ENCODE measurements at regions not wholly inside any gene's neighbourhood (a gene's known extent, or its start where the extent isn't known, plus 50 kb on each side); places are given as distances from the start of the nearest gene placed in this dataset.

- H3K27me3 ChIP-seq (ENCODE audit: control insufficient read depth, insufficient read depth, low read length): no peaks in the 10 kb centered on the region
- no peak overlapping the region for H3K9ac ChIP-seq (ENCODE audit: low read depth, low read length)
- peaks cover 11% of the 10 kb centered on the region for H3K4me1 ChIP-seq (ENCODE audit: control insufficient read depth, insufficient read depth, low read length)
- H3K36me3 ChIP-seq (ENCODE audit: control insufficient read depth, insufficient read depth, low read length): no peaks in the 10 kb centered on the region
- no peak overlapping the region for H3K4me3 ChIP-seq (ENCODE audit: low read depth, low read length)
- H3K27ac ChIP-seq (ENCODE audit: low read depth, low read length): no peak overlapping the region
- no peaks in the 10 kb centered on the region for H3K9me3 ChIP-seq (ENCODE audit: control insufficient read depth, insufficient read depth, low read length)
These were observed 148.3 kb upstream of the BMPER start for GRCh38 chr7:33757050-33757449.

- H3K4me3 ChIP-seq (ENCODE audit: low read depth, low read length): no peak overlapping the region
- no peak overlapping the region for H3K9ac ChIP-seq (ENCODE audit: low read depth, low read length)
- H3K27ac ChIP-seq (ENCODE audit: low read depth, low read length): no peak overlapping the region
- H3K4me1 ChIP-seq (ENCODE audit: control insufficient read depth, insufficient read depth, low read length): peaks cover 15% of the 10 kb centered on the region
- no peaks in the 10 kb centered on the region for H3K36me3 ChIP-seq (ENCODE audit: control insufficient read depth, insufficient read depth, low read length)
- H3K9me3 ChIP-seq (ENCODE audit: control insufficient read depth, insufficient read depth, low read length): no peaks in the 10 kb centered on the region
- no peaks in the 10 kb centered on the region for H3K27me3 ChIP-seq (ENCODE audit: control insufficient read depth, insufficient read depth, low read length)
These were observed 147.7 kb upstream of the BMPER start for GRCh38 chr7:33757563-33758165.

- Histone ChIP-seq H3K4me3 (ENCODE audit: low read depth, low read length) (no peak overlapping the region), H3K9ac (ENCODE audit: low read depth, low read length) (no peak overlapping the region), H3K27me3 (ENCODE audit: control insufficient read depth, insufficient read depth, low read length) (no peaks in the 10 kb centered on the region), H3K27ac (ENCODE audit: low read depth, low read length) (peak overlapping the region; percentile 25), H3K9me3 (ENCODE audit: control insufficient read depth, insufficient read depth, low read length) (no peaks in the 10 kb centered on the region), H3K36me3 (ENCODE audit: control insufficient read depth, insufficient read depth, low read length) (no peaks in the 10 kb centered on the region), H3K4me1 (ENCODE audit: control insufficient read depth, insufficient read depth, low read length) (peaks cover 20% of the 10 kb centered on the region; the same call in 1 of the 2 replicates)
These were observed 145.2 kb upstream of the BMPER start for GRCh38 chr7:33760146-33760545.

GRCh38 chr7:33760834-33761233, 144.5 kb upstream of the BMPER start:
- no peaks in the 10 kb centered on the region for H3K36me3 ChIP-seq (ENCODE audit: control insufficient read depth, insufficient read depth, low read length)
- H3K27ac ChIP-seq (ENCODE audit: low read depth, low read length): peak overlapping the region; percentile 25
- H3K9ac ChIP-seq (ENCODE audit: low read depth, low read length): no peak overlapping the region
- no peaks in the 10 kb centered on the region for H3K27me3 ChIP-seq (ENCODE audit: control insufficient read depth, insufficient read depth, low read length)
- H3K4me1 ChIP-seq (ENCODE audit: control insufficient read depth, insufficient read depth, low read length): peaks cover 18% of the 10 kb centered on the region; the same call in 1 of the 2 replicates
- no peak overlapping the region for H3K4me3 ChIP-seq (ENCODE audit: low read depth, low read length)
- no peaks in the 10 kb centered on the region for H3K9me3 ChIP-seq (ENCODE audit: control insufficient read depth, insufficient read depth, low read length)

GRCh38 chr7:33761449-33762080, 143.8 kb upstream of the BMPER start:
- no peaks in the 10 kb centered on the region for H3K9me3 ChIP-seq (ENCODE audit: control insufficient read depth, insufficient read depth, low read length)
- H3K4me3 ChIP-seq (ENCODE audit: low read depth, low read length): no peak overlapping the region
- H3K9ac ChIP-seq (ENCODE audit: low read depth, low read length): no peak overlapping the region
- H3K36me3 ChIP-seq (ENCODE audit: control insufficient read depth, insufficient read depth, low read length): no peaks in the 10 kb centered on the region
- H3K4me1 ChIP-seq (ENCODE audit: control insufficient read depth, insufficient read depth, low read length): peaks cover 18% of the 10 kb centered on the region; the same call in 1 of the 2 replicates
- no peak overlapping the region for H3K27ac ChIP-seq (ENCODE audit: low read depth, low read length)
- H3K27me3 ChIP-seq (ENCODE audit: control insufficient read depth, insufficient read depth, low read length): no peaks in the 10 kb centered on the region

- Histone ChIP-seq H3K36me3 (ENCODE audit: control insufficient read depth, insufficient read depth, low read length) (no peaks in the 10 kb centered on the region), H3K27ac (ENCODE audit: low read depth, low read length) (no peak overlapping the region), H3K27me3 (ENCODE audit: control insufficient read depth, insufficient read depth, low read length) (no peaks in the 10 kb centered on the region), H3K4me1 (ENCODE audit: control insufficient read depth, insufficient read depth, low read length) (peaks cover 17% of the 10 kb centered on the region; the same call in 1 of the 2 replicates), H3K4me3 (ENCODE audit: low read depth, low read length) (no peak overlapping the region), H3K9me3 (ENCODE audit: control insufficient read depth, insufficient read depth, low read length) (no peaks in the 10 kb centered on the region), H3K9ac (ENCODE audit: low read depth, low read length) (no peak overlapping the region)
These were observed 143.0 kb upstream of the BMPER start for GRCh38 chr7:33762151-33762910.

- H3K27me3 ChIP-seq (ENCODE audit: control insufficient read depth, insufficient read depth, low read length): no peaks in the 10 kb centered on the region
- H3K9me3 ChIP-seq (ENCODE audit: control insufficient read depth, insufficient read depth, low read length): no peaks in the 10 kb centered on the region
- no peaks in the 10 kb centered on the region for H3K36me3 ChIP-seq (ENCODE audit: control insufficient read depth, insufficient read depth, low read length)
- no peak overlapping the region for H3K27ac ChIP-seq (ENCODE audit: low read depth, low read length)
- H3K9ac ChIP-seq (ENCODE audit: low read depth, low read length): no peak overlapping the region
- H3K4me1 ChIP-seq (ENCODE audit: control insufficient read depth, insufficient read depth, low read length): peaks cover 15% of the 10 kb centered on the region; the same call in 1 of the 2 replicates
- H3K4me3 ChIP-seq (ENCODE audit: low read depth, low read length): no peak overlapping the region
These were observed 142.4 kb upstream of the BMPER start for GRCh38 chr7:33762911-33763306.

- Histone ChIP-seq H3K4me3 (ENCODE audit: low read depth, low read length) (no peak overlapping the region), H3K9ac (ENCODE audit: low read depth, low read length) (no peak overlapping the region), H3K9me3 (ENCODE audit: control insufficient read depth, insufficient read depth, low read length) (no peaks in the 10 kb centered on the region), H3K27ac (ENCODE audit: low read depth, low read length) (no peak overlapping the region), H3K4me1 (ENCODE audit: control insufficient read depth, insufficient read depth, low read length) (peaks cover 15% of the 10 kb centered on the region; the same call in 1 of the 2 replicates), H3K27me3 (ENCODE audit: control insufficient read depth, insufficient read depth, low read length) (no peaks in the 10 kb centered on the region), H3K36me3 (ENCODE audit: control insufficient read depth, insufficient read depth, low read length) (no peaks in the 10 kb centered on the region)
These were observed 140.4 kb upstream of the BMPER start for GRCh38 chr7:33764752-33765451.

- Histone ChIP-seq H3K27me3 (ENCODE audit: control insufficient read depth, insufficient read depth, low read length) (no peaks in the 10 kb centered on the region), H3K9ac (ENCODE audit: low read depth, low read length) (no peak overlapping the region), H3K36me3 (ENCODE audit: control insufficient read depth, insufficient read depth, low read length) (no peaks in the 10 kb centered on the region), H3K9me3 (ENCODE audit: control insufficient read depth, insufficient read depth, low read length) (no peaks in the 10 kb centered on the region), H3K4me3 (ENCODE audit: low read depth, low read length) (no peak overlapping the region), H3K4me1 (ENCODE audit: control insufficient read depth, insufficient read depth, low read length) (peaks cover 15% of the 10 kb centered on the region; the same call in 1 of the 2 replicates), H3K27ac (ENCODE audit: low read depth, low read length) (no peak overlapping the region)
These were observed 138.9 kb upstream of the BMPER start for GRCh38 chr7:33766405-33766804.

GRCh38 chr7:33769930-33770329, 135.4 kb upstream of the BMPER start:
- no peak overlapping the region for H3K27ac ChIP-seq (ENCODE audit: low read depth, low read length)
- H3K9me3 ChIP-seq (ENCODE audit: control insufficient read depth, insufficient read depth, low read length): no peaks in the 10 kb centered on the region

More at GRCh38 chr7:33769930-33770329, 135.4 kb upstream of the BMPER start:
- Histone ChIP-seq H3K9ac (ENCODE audit: low read depth, low read length) (no peak overlapping the region), H3K27me3 (ENCODE audit: control insufficient read depth, insufficient read depth, low read length) (no peaks in the 10 kb centered on the region), H3K36me3 (ENCODE audit: control insufficient read depth, insufficient read depth, low read length) (no peaks in the 10 kb centered on the region), H3K4me3 (ENCODE audit: low read depth, low read length) (no peak overlapping the region), H3K4me1 (ENCODE audit: control insufficient read depth, insufficient read depth, low read length) (no peaks in the 10 kb centered on the region)

Data from HUES48 (cell line).